GM12878 (cell line): ENCODE measurements at regions not wholly inside any gene's neighbourhood (a gene's known extent, or its start where the extent isn't known, plus 50 kb on each side); places are given as distances from the start of the nearest gene placed in this dataset.

Experiments used
- BHLHE40 ChIP-seq, 2 experiments: fragments of 450-650 bp in 1 of 2; IDR thresholded peaks; 2 replicates each; pipeline ENCODE4 v1.6.1; 2011 to 2017; ENCODE audit warnings: low read depth in 2 of 2, borderline replicate concordance in 1 of 2, improper control_type of control experiment in 1 of 2, low read length in 1 of 2, mild to moderate bottlenecking in 1 of 2
- CTCF ChIP-seq, 3 experiments: IDR thresholded peaks in 2 of 3; conservative IDR thresholded peaks in 1 of 3; 2 replicates each; pipeline ENCODE4 v1.5.1; 2011; ENCODE audit warnings: low read depth in 3 of 3, low read length in 3 of 3, mild to moderate bottlenecking in 3 of 3, control low read depth in 2 of 3, moderate library complexity in 2 of 3, inconsistent platforms in 1 of 3, mixed read lengths in 1 of 3; ENCODE audit not compliant: control insufficient read depth in 2 of 3, insufficient read depth in 1 of 3; ENCODE audit errors: extremely low read depth in 1 of 3
- ESRRA ChIP-seq: IDR thresholded peaks from 2 replicates; pipeline ENCODE4 v1.6.1; 2012; ENCODE audit warnings: mild to moderate bottlenecking, low read length, improper control_type of control experiment
- JUND ChIP-seq: IDR thresholded peaks from 2 replicates; pipeline ENCODE4 v1.6.1; 2012; ENCODE audit warnings: low read depth, mild to moderate bottlenecking, low read length, improper control_type of control experiment, moderate library complexity
- MAX ChIP-seq: IDR thresholded peaks from 2 replicates; pipeline ENCODE4 v1.6.1; 2012; ENCODE audit warnings: low read depth, low read length, improper control_type of control experiment
- MYC ChIP-seq: IDR thresholded peaks from 2 replicates; pipeline ENCODE4 v1.6.1; 2011; ENCODE audit warnings: mild to moderate bottlenecking, low read length, moderate library complexity, inconsistent platforms; ENCODE audit not compliant: insufficient read depth, insufficient replicate concordance, insufficient read length, severe bottlenecking
- PKNOX1 ChIP-seq: fragments of 450-650 bp; IDR thresholded peaks from 2 replicates; pipeline ENCODE4 v1.6.1; 2016; ENCODE audit warnings: mild to moderate bottlenecking
- POLR2A ChIP-seq: IDR thresholded peaks from 2 replicates; pipeline ENCODE4 v1.6.1; 2011; ENCODE audit warnings: low read depth, mild to moderate bottlenecking, low read length
- POLR2AphosphoS2 ChIP-seq: IDR thresholded peaks from 2 replicates; pipeline ENCODE4 v1.6.1; 2011; ENCODE audit warnings: low read depth, mild to moderate bottlenecking, low read length, improper control_type of control experiment, moderate library complexity
- SMARCA5 ChIP-seq: fragments of 450-650 bp; IDR thresholded peaks from 2 replicates; pipeline ENCODE4 v1.6.1; 2017; ENCODE audit warnings: mild to moderate bottlenecking

- TF ChIP-seq CTCF (IDR thresholded peaks at IDR 0.05 in 2 of 3, conservative IDR thresholded peaks at IDR 0.05 in 1 of 3; ENCODE audit: control insufficient read depth in 2 of 3, extremely low read depth in 1 of 3, insufficient read depth in 1 of 3, low read depth in 3 of 3, low read length in 3 of 3), result no peak
- TF ChIP-seq JUND, result no peak
- no peak for TF ChIP-seq MAX
- no peak for TF ChIP-seq ESRRA
- no peak for TF ChIP-seq MYC
- TF ChIP-seq POLR2A, result no peak
- TF ChIP-seq POLR2AphosphoS2, result no peak
- no peak for TF ChIP-seq PKNOX1
- TF ChIP-seq BHLHE40 (IDR thresholded peaks at IDR 0.05; ENCODE audit: borderline replicate concordance in 1 of 2, low read depth in 2 of 2, low read length in 1 of 2), result no peak
- TF ChIP-seq SMARCA5, result no peak
These were observed 739.3 kb downstream of the SLC4A3 start for GRCh38 chr2:220366765-220367164.
